EH (cell line): ENCODE measurements at regions not wholly inside any gene's neighbourhood (a gene's known extent, or its start where the extent isn't known, plus 50 kb on each side); places are given as distances from the start of the nearest gene placed in this dataset.

Experiments used
- DNase-seq: peaks from one replicate; pipeline ENCODE4 v3.0.0-alpha.2; 2015; ENCODE audit warnings: low read depth

DNA sequence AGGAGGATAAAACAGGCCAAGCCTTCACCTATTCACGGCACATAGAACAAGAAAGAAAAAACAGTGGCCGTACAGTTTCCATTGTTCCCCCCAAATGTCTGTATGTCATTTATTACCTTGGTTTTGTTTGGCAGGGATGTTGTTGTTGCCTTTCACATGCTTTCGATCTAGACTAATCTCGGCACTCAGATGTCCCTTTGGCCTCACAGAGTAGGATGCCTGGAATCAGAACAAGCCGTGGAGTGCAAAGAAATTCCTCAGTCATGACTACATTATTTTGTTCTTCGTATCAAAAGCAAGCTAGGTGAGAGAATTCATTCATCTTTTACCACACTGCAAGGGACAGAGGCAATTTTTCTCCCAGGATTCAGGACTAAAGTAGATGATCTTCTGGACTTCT is 106.9 kb downstream of the SMIM20 start:
- peak; percentile 75 for DNase-seq

DNA sequence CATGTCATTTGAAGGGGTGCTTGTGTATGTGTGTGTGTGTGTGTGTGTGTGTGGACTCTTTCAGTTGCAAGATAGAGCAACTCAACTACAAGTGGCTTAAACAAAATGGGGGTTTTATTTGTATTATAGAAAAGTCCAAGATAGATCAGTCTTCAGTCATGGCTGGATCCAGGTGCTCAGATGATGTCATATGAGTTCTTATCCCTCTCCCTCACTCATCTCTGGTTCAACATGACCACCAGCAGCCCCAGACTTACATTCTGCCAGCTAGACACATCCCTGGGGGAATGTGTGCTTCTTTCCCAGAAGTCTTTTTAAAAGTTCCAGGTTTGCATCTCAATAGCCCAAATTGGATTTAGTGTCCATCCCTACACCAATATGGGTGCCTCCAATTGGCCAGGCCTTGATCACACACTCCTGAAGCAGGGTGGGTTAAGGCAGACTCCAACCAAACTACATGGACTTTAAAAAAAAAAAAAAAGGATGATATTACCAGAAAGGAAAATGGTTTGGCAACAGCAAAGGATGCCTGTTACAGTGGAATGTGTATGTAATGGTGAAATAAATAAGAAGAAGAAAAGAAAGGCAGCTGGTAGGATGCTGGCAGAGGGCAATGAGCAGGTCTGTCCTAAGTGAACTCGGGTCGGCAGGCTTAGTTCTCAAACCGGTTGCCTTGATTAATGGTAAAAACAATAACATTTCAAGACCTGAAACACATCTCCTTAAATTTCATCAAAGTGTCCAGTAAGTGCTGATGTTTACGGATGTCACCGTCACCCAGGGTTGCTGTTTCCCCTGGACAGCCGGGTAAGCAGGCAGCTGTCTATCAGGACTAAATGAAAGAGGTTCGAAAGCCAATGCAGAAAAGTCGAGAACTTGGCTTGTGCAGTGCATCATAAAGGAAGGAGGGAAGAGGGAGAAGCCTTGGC is 107.7 kb downstream of the SMIM20 start:
- DNase-seq: peak; percentile 41

DNA sequence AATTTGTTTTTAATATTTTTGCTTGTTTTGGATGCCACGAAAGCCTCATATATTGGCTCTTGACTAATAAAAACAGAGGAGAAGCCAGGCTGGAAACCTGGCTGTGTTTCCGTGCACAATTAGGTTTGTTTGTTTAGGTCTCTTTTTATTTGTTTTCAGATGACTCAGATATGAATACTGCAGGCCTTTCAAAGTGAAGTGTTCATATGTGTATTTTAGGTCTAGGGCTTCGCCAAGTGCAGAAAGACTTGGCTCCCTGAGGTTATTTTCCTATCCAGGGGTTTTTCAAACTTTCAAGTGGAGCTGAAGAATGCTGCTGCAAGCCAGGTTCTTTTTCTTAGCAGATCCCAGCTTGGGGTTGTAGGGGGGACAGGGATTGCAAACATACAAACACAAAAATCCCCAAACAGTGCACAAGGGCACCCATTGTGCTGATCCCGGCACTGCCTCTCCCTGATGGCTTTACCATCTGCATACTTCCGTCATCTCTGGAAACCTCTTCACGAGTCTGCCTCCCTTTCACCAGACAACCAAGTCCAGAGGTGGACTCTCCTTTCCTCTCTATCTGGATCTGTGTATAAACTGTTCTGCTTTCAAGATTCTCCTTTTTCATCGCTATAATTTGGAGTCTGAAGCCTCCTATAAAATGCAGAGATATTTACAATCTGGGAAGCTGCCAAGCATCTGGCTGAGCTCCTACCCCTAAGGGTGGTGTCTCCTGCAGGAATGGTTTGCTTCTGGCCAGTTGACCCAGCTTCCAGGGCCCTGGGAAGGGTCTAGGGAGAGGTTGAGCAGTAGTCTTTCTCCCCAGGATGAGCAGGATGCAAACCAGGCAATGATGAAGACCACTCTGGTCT is 108.6 kb downstream of the SMIM20 start:
- DNase-seq: peak; percentile 79

GRCh38 chr4:26023203-26023972 is 109.4 kb downstream of the SMIM20 start:
- DNase-seq: peak; percentile 53

DNA sequence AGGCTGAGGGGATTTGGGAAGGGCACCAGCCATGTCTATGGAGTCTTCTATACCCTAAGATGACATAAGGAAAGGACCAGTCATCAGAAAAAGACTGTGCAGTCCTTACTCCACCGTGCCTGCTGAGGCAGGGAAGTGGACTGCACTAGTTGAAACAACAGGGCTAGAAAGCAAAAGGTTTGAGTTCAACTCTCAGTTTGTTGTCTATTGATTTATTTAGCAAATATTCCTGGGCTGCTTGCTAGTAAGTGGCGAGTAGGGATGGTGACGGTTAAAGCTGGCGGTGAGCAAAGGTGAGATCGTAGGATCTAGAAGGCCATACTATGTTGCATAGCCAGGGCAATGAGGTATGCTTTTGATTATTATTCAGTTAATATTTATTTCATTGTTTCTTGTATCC is 110.1 kb downstream of the SMIM20 start:
- DNase-seq: no peak

- DNase-seq: no peak
Observed at GRCh38 chr4:26028133-26028792, 114.2 kb downstream of the SMIM20 start.

DNA sequence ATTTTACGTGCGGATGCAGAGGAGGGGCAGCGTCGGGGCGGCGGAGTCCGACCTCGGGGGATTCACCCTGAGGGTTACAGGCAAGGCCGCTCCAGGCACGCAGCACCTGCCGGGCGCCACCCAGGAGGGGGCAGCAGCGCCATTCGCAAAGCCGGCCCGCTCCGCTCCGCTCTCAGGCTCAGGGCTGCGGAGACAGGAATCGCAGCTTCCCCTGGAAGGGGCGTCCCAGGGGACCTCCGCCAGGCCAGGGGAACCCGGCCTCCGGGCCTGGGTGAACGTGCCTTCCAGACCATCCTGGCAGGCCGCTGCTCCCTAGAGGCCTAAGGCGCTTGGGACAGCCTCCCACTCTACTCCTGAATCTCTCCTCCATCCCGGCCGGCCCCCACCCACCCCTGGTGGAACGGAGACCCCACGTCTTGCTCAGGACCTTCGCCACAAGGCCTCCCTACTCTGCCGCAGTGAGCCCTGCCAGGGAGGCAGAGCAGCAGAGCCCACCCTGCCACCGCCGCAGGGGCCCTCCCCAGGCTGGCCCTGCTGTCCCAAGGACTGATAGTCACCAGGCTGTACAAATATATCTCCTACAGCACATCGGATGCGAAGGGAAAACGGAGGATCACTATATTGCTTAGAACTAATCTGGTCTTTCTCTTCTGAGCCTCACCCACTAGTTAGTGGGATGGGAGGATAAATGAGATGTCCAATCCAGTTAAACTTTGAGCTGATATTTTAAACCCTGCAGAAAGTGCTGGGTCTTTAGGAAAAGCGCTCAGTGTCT is 115.0 kb downstream of the SMIM20 start:
- DNase-seq: peak; percentile 56

- no peak for DNase-seq
Observed at GRCh38 chr4:26029568-26030131, 115.6 kb downstream of the SMIM20 start.

GRCh38 chr4:26030260-26030667 is 116.2 kb downstream of the SMIM20 start:
- DNase-seq: no peak

DNA sequence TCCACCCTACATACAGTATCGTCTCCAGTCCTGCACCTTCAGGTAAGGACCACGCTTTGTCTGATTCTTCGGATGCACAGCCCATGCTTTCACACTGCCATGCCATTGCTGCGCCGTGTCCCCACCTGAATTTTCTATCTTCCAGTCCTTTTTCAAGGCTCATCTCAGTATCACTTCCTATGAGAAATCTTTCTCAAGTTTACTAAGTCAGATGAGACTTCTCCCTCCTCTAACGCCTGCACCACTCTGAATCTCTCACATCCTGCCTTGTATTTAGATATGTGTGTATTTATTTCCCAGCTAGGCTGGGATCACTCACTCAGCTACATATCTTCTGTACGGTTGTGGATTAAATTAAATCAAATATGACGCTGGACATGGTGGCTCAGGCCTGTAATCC is 116.8 kb downstream of the SMIM20 start:
- DNase-seq: no peak

GRCh38 chr4:26031704-26032103 is 117.7 kb downstream of the SMIM20 start:
- DNase-seq: no peak

GRCh38 chr4:26032142-26032541 is 118.1 kb downstream of the SMIM20 start:
- DNase-seq: peak; percentile 84

DNA sequence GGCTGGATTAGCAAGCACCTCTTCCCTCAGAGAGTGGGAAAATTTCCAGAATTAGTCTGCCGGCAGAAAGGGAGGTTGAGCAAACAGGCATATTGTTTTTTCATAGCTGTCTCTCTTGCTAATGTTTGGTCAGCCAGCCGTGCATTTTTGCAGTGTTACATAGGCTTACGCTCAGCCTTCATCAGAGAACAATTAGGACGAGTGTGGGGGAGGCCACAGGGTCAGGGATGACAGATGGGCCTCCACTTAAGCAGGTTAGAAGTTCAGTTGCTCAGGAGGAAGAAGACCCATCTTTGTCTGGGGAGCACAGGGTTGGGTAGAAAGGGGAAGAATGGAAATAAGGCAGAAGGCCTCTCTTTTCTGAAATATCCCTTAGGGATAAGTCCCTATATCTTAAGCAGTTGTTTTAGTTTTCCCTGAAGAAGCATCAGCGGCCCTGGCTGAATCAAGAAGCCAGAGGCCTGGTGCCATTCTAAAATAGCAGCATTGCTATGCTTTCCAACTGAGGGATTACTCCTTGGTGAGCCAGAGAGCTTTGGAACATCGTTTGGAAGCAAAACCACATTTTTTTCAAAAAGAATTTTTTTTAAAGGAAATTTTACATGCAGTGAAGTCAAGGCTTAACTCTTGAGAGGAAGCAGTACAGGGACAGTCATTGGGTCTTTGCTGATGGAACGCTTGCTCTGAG is 118.8 kb downstream of the SMIM20 start:
- DNase-seq: peak; percentile 92

DNA sequence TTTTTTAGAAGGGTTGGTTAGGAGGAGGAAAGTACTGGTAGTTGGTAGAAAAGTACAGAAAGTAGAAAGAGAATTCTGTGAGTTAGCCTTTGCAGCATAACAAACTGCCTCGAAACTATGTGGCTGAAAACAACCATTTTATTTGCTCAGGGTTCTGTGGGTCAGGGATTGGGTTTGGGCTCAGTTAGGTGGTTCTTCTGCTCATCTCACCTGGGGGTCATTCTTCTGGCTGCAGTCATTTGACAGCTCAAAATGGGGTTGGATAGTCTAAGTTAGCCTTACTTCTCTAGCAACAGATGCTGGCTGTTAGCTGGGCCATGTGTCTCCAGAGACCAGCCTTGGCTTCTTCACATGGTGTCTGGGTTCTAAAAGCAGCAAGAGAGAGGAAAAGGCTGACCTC is 119.4 kb downstream of the SMIM20 start:
- no peak for DNase-seq

DNA sequence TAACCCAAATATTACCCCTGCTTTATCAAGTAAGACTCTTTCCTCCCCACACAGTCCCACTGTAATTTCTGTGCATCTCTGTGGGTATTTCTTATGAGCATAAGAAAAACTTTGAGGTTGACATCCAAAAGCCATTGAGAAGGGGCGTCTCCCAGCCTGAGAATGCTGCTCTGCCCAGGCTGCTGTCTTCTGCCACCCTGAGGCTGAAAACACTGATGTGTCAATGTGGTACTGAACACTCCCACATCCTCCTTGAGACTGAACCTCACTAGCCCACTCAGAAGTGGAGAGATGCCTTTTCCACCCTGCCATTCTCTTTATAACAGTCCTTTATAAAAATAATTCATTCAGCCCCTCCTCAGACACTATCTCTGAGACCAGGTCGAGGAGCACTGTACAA is 120.8 kb downstream of the SMIM20 start:
- DNase-seq: no peak

DNA sequence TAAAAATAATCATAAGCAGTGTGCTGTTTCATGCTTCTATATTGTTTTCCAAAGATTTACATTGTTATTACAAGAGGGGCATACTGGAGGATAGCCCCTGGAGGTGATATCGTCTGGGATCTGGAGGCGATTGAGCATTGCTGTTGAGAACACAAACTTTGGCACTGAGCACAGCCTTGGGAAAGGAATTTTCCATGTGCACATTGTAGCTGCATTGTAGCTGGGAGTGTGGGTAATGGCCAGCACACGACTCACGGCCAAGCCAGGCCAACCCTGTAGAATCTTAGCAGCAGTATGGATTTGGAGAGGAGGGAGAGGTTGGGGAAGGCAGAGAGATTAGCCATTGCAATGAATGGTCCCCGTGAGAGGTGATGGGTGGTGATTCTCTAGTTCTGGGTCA is 121.9 kb downstream of the SMIM20 start:
- peak; percentile 33 for DNase-seq

DNA sequence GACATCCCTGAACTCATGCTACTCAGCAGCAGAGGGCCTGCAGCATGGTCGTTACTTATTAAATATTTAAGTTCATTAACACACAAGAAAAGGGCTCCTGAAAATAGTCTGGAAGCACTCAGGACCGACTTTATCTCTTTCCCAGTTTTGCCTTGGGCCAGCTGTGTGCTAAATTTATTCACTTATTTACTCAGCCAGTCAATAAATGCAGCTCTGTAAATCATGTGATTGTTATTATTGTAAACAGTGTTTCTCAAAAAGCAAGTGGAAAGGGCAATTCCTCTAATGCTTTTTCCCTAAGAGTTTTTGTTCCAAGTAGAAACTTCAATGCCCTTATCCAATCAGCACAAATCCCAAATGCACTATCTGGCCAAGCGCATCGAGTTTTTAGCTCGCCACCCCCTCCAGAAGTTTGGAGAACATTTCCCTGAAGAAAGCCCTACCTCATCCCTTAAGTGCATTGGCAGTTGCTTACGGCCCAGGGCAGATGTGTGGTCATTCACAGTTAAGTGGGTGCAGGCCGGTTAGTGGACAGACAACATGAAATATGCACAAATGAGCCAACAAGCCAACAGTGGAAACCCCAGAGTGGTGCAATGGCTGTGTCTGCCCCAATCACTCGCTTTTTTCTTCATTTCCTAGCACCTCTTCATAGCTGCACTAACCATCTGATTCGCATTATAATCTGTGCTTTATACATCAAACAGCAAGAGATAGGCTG is 125.8 kb downstream of the SMIM20 start:
- DNase-seq: peak; percentile 25

GRCh38 chr4:26044524-26044923 is 130.5 kb downstream of the SMIM20 start:
- DNase-seq: no peak

DNA sequence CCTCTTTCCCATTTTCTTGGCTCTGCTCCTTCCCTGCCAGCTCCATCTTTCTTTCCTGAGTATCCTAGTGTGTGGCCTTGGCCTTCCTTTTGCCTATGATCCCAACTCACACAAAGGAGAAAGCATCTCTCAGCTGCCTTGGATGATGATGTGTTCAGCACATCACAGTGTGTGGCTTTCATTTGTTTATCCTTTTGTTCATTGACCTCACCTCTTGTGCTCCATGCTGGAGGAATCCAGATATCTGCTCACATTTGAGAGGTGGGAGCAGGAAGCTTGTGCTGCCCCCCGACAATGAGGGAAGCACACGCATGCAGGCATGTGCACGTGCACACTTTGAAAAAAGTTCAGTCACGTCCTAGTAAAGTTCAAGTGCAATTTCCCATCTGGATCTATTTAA is 131.0 kb downstream of the SMIM20 start:
- no peak for DNase-seq
